HCT116 (cell line): ENCODE measurements at regions not wholly inside any gene's neighbourhood (a gene's known extent, or its start where the extent isn't known, plus 50 kb on each side); places are given as distances from the start of the nearest gene placed in this dataset.

Experiments used
- POLR2AphosphoS5 ChIP-seq: IDR thresholded peaks from 2 replicates; pipeline ENCODE4 v1.6.1; 2011; ENCODE audit warnings: mild to moderate bottlenecking, low read depth, low read length, moderate library complexity
- TF ChIP-seq, protein P1 (sequence below), 3 experiments: fragments of 200-600 bp in 1 of 3; sonication (generic) in 1 of 3; IDR thresholded peaks in 2 of 3; conservative IDR thresholded peaks in 1 of 3; 2 replicates each; pipeline ENCODE4 v1.5.1; 2012 to 2017; ENCODE audit warnings: low read depth in 2 of 3, low read length in 2 of 3, antibody characterized with exemption in 1 of 3, borderline replicate concordance in 1 of 3, control low read depth in 1 of 3, mild to moderate bottlenecking in 1 of 3, mixed read lengths in 1 of 3, mixed run types in 1 of 3, moderate library complexity in 1 of 3; ENCODE audit not compliant: insufficient read depth in 1 of 3

- TF ChIP-seq POLR2AphosphoS5 = no peak
- TF ChIP-seq, protein P1, sequence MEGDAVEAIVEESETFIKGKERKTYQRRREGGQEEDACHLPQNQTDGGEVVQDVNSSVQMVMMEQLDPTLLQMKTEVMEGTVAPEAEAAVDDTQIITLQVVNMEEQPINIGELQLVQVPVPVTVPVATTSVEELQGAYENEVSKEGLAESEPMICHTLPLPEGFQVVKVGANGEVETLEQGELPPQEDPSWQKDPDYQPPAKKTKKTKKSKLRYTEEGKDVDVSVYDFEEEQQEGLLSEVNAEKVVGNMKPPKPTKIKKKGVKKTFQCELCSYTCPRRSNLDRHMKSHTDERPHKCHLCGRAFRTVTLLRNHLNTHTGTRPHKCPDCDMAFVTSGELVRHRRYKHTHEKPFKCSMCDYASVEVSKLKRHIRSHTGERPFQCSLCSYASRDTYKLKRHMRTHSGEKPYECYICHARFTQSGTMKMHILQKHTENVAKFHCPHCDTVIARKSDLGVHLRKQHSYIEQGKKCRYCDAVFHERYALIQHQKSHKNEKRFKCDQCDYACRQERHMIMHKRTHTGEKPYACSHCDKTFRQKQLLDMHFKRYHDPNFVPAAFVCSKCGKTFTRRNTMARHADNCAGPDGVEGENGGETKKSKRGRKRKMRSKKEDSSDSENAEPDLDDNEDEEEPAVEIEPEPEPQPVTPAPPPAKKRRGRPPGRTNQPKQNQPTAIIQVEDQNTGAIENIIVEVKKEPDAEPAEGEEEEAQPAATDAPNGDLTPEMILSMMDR (IDR thresholded peaks at IDR 0.05 in 2 of 3, conservative IDR thresholded peaks at IDR 0.05 in 1 of 3; ENCODE audit: borderline replicate concordance in 1 of 3, insufficient read depth in 1 of 3, low read depth in 2 of 3, low read length in 2 of 3) = no peak
Observed at GRCh38 chr2:45223531-45223930, 214.3 kb upstream of the SIX2 start.
